Transverse colon (tissue), 4 donors: ENCODE measurements at regions not wholly inside any gene's neighbourhood (a gene's known extent, or its start where the extent isn't known, plus 50 kb on each side); places are given as distances from the start of the nearest gene placed in this dataset.

Experiments
- DNase-seq: peaks from one replicate; pipeline ENCODE4 v3.0.0-alpha.2; 2019
- H3K27ac ChIP-seq, 4 donors: fragments of 200-600 bp; sonication (generic); 2 replicates each; pipeline ENCODE4 v1.5.1; 2016 to 2018; ENCODE audit warnings: inconsistent platforms in 4 of 4
- H3K27me3 ChIP-seq: fragments of 200-600 bp; sonication (generic); 2 replicates; pipeline ENCODE4 v1.5.1; 2017; ENCODE audit warnings: inconsistent platforms
- H3K36me3 ChIP-seq, 4 donors: fragments of 200-600 bp; sonication (generic); 2 replicates each; pipeline ENCODE4 v1.5.1; 2017 to 2019; ENCODE audit warnings: inconsistent platforms in 4 of 4
- H3K4me1 ChIP-seq, 4 donors: fragments of 200-600 bp; sonication (generic); 2 replicates each; pipeline ENCODE4 v1.5.1; 2017 to 2020; ENCODE audit warnings: inconsistent platforms in 4 of 4
- H3K4me3 ChIP-seq, 4 donors: fragments of 200-600 bp; sonication (generic); 1 replicate in 1 of 4; 2 replicates in 3 of 4; pipeline versions ENCODE4 v1.5.1 to v1.6.1; 2017 to 2019; ENCODE audit warnings: inconsistent platforms in 4 of 4
- H3K9me3 ChIP-seq, 2 donors: fragments of 200-600 bp; sonication (generic); 2 replicates each; pipeline ENCODE4 v1.5.1; 2017 to 2019; ENCODE audit warnings: inconsistent platforms in 2 of 2
- EP300 ChIP-seq: sonication (generic); formaldehyde crosslinking; IDR thresholded peaks from one replicate; pipeline ENCODE4 v1.6.1; 2017; ENCODE audit warnings: antibody characterized with exemption, low read depth
- POLR2A ChIP-seq: fragments of 450-650 bp; IDR thresholded peaks from one replicate; pipeline ENCODE4 v1.6.1; 2016; ENCODE audit warnings: antibody characterized with exemption, mild to moderate bottlenecking, moderate library complexity
- POLR2AphosphoS5 ChIP-seq, 3 donors: sonication (generic); formaldehyde crosslinking; IDR thresholded peaks; one replicate each; pipeline ENCODE4 v1.6.1; 2016; ENCODE audit warnings: antibody characterized with exemption in 3 of 3
- WGBS, 2 donors: methylation state at CpG; one replicate each; pipeline ENCODE4 v1.1.5; 2018; ENCODE audit warnings: low coverage in 1 of 2; 5-methylcytosine and 5-hydroxymethylcytosine counted together
- in situ Hi-C, 4 donors: fragments of 200-750 bp; cut with MboI; loops; one replicate each; pipeline versions ENCODE4 v1.15.0 to v1.15.1; 2017; ENCODE audit warnings: low sequenced_read_pairs in 3 of 4, low pct_ligation_motif_present in 1 of 4, low pct_unique_long_range_greater_than_20kb in 1 of 4
- intact Hi-C: fragments of 100-400 bp; cut with DNase I; formaldehyde crosslinking; loops from one replicate; pipeline ENCODE4 v1.15.1; 2023; ENCODE audit warnings: low total_unique reads
- TF ChIP-seq, protein P1 (sequence below), 5 experiments: fragments of 200-600 bp in 3 of 5; fragments of 450-650 bp in 2 of 5; sonication (generic) in 3 of 5; IDR thresholded peaks; 1 replicate in 2 of 5; 2 replicates in 3 of 5; pipeline ENCODE4 v1.5.1; 2016 to 2017; ENCODE audit warnings: antibody characterized with exemption in 5 of 5, inconsistent platforms in 3 of 5, mild to moderate bottlenecking in 2 of 5, moderate library complexity in 1 of 5

DNA sequence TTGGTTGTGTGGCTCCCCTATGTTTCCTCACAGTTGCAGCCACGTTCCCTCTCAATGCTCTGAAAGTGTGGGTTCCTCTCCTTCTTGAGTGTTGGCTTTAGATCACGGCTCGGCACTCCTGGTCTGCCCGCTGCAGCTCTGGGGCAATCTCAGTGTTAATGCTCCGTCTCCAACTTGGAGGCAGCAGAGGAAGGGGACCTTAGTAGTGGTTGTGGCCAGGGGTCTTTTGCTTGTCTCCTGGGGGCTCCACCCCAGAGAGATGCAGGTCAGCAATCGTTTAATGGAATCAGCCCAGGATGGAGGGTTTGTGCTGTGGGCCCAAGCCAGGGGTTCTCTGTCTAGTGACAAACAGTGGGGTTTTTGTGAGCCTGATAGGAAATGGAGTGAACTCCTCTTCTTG lies 849.4 kb upstream of the DIAPH2 start:
- Histone ChIP-seq H3K9me3 (no peaks in the 10 kb centered on the region), H3K4me3 (no peak overlapping the region), H3K27me3 (no peaks in the 10 kb centered on the region), H3K4me1 (no peaks in the 10 kb centered on the region), H3K36me3 (no peaks in the 10 kb centered on the region), H3K27ac (no peak overlapping the region)
- WGBS, 2 donors = 90% methylated on average over 6 of the region's 6 CpGs; no CpG with 5 or more reads in 1 of the 2 donors
- no peak for DNase-seq
- intact Hi-C loops (no loop called here), in situ Hi-C loops (no loop called here)
- no peak for TF ChIP-seq POLR2AphosphoS5 (IDR thresholded peaks at IDR 0.05)
- TF ChIP-seq, protein P1, sequence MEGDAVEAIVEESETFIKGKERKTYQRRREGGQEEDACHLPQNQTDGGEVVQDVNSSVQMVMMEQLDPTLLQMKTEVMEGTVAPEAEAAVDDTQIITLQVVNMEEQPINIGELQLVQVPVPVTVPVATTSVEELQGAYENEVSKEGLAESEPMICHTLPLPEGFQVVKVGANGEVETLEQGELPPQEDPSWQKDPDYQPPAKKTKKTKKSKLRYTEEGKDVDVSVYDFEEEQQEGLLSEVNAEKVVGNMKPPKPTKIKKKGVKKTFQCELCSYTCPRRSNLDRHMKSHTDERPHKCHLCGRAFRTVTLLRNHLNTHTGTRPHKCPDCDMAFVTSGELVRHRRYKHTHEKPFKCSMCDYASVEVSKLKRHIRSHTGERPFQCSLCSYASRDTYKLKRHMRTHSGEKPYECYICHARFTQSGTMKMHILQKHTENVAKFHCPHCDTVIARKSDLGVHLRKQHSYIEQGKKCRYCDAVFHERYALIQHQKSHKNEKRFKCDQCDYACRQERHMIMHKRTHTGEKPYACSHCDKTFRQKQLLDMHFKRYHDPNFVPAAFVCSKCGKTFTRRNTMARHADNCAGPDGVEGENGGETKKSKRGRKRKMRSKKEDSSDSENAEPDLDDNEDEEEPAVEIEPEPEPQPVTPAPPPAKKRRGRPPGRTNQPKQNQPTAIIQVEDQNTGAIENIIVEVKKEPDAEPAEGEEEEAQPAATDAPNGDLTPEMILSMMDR (IDR thresholded peaks at IDR 0.05) = no peak
- no peak for TF ChIP-seq POLR2A
- no peak for TF ChIP-seq EP300

DNA sequence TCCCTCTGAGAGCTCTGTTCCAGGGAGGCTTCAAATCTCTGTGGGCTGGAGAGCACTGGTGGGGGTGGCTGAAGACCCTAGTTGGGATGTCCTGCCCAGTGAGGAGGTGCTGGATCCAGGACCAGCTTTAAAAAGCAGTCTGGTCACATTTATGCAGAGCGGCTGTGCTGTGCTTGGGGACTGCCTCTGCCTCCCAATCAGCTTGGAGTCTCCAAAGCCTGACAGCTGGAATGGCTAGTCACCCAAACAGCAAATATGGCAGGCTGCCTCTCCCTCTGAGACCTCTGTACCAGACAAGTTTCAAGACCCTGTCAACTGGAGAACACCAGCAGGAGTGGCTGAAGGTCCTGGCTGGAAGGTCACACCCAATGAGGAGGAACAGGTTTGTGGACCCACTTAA lies 848.1 kb upstream of the DIAPH2 start:
- Histone ChIP-seq H3K4me3 (no peak overlapping the region), H3K4me1 (no peaks in the 10 kb centered on the region), H3K36me3 (no peaks in the 10 kb centered on the region), H3K9me3 (no peaks in the 10 kb centered on the region), H3K27ac (no peak overlapping the region), H3K27me3 (no peaks in the 10 kb centered on the region)
- TF ChIP-seq, protein P1 (IDR thresholded peaks at IDR 0.05) = no peak
- TF ChIP-seq EP300 = no peak
- intact Hi-C loops = no loop called here
- in situ Hi-C loops = no loop called here
- DNase-seq = no peak
- WGBS, 2 donors = 100% methylated on average over 1 of the region's 1 CpG; no CpG with 5 or more reads in 1 of the 2 donors

DNA sequence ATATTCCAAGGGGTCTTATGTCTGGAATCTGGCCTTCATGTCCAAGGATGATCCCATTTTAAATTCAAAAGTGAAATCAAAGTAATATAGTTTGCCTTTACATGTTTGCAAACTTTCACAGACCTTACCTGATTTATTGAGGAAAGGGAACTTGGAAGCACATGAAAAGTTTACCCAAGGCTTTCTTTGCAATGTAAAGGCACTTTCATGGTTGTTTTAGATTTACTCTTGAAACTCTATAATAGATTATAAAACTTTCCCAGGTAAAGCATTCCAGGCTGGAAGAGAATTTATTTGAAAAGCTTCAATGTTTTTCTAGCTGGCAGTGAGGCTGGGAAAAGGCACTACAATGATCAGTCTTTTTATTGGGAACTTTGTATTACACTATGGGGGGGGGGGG lies 842.8 kb upstream of the DIAPH2 start:
- H3K27ac ChIP-seq = no peak overlapping the region
- intact Hi-C loops (no loop called here), in situ Hi-C loops (no loop called here)
- no peaks in the 10 kb centered on the region for H3K4me1 ChIP-seq
- no peak for DNase-seq
- no peak overlapping the region for H3K4me3 ChIP-seq
- H3K36me3 ChIP-seq = no peaks in the 10 kb centered on the region
- H3K27me3 ChIP-seq = no peaks in the 10 kb centered on the region
- TF ChIP-seq EP300 (no peak), POLR2A (no peak), POLR2AphosphoS5 (IDR thresholded peaks at IDR 0.05) (no peak)
- TF ChIP-seq, protein P1 (IDR thresholded peaks at IDR 0.05) = no peak
- no peaks in the 10 kb centered on the region for H3K9me3 ChIP-seq

DNA sequence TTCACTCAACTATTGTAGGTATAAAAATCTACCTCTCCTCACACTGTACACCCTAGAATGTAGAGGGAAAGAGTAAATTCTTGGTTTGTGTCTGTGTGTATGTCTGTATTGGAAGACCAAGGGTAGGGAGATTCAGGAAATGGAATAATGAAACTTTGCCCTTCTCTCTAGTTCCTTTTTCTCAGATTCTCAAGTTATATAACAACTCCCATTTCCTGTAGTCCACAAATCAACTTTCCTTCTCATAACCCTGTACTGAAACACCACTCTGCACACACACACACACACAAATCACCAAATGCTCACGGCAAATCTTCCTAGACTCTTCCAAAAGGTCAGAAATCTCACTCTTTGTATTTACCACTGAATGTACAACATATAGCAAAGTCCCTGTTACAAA lies 824.5 kb upstream of the DIAPH2 start:
- in situ Hi-C loops = no loop called here
- Histone ChIP-seq H3K36me3 (no peaks in the 10 kb centered on the region), H3K4me1 (no peaks in the 10 kb centered on the region), H3K27me3 (no peaks in the 10 kb centered on the region), H3K27ac (no peak overlapping the region), H3K9me3 (no peaks in the 10 kb centered on the region), H3K4me3 (no peak overlapping the region)
- intact Hi-C loops = no loop called here
- WGBS, 2 donors = 79% methylated on average over 1 of the region's 1 CpG; no CpG with 5 or more reads in 1 of the 2 donors
- TF ChIP-seq, protein P1 (IDR thresholded peaks at IDR 0.05) = no peak
- no peak for TF ChIP-seq POLR2A
- TF ChIP-seq EP300 = no peak
- TF ChIP-seq POLR2AphosphoS5 (IDR thresholded peaks at IDR 0.05) = no peak
- no peak for DNase-seq
